Endothelial cell of umbilical vein (primary cell): ENCODE measurements at regions not wholly inside any gene's neighbourhood (a gene's known extent, or its start where the extent isn't known, plus 50 kb on each side); places are given as distances from the start of the nearest gene placed in this dataset.

ENCODE experiments used
- CTCF ChIP-seq, 2 donors: IDR thresholded peaks; 1 replicate in 1 of 2; 2 replicates in 1 of 2; pipeline ENCODE4 v1.5.1; 2011; ENCODE audit warnings: low read length in 2 of 2, mild to moderate bottlenecking in 2 of 2, moderate library complexity in 2 of 2, control low read depth in 1 of 2, inconsistent platforms in 1 of 2, low read depth in 1 of 2; ENCODE audit not compliant: insufficient read depth in 1 of 2; ENCODE audit errors: extremely low read depth in 1 of 2
- POLR2AphosphoS5 ChIP-seq: IDR thresholded peaks from 2 replicates; pipeline ENCODE4 v1.6.1; 2012; ENCODE audit warnings: low read depth, mild to moderate bottlenecking, control low read depth, low read length, moderate library complexity; ENCODE audit not compliant: insufficient read depth

GRCh38 chr2:62415518-62415917 is 90.5 kb downstream of the TMEM17 start:
- TF ChIP-seq POLR2AphosphoS5 (no peak), CTCF (IDR thresholded peaks at IDR 0.05; ENCODE audit: extremely low read depth in 1 of 2, insufficient read depth in 1 of 2, low read depth in 1 of 2, low read length in 2 of 2) (no peak)
